GM23338 (cell line): ENCODE measurements at regions not wholly inside any gene's neighbourhood (a gene's known extent, or its start where the extent isn't known, plus 50 kb on each side); places are given as distances from the start of the nearest gene placed in this dataset.
A peak's percentile ranks its signal among the peaks of the same experiment; 100 is the strongest.

Experiments
- ATAC-seq: fragments of 200-7000 bp; cut with Tn5 transposase; 3 replicates; pipeline ENCODE4 v1.9.1; 2020
- DNase-seq: peaks from one replicate; pipeline ENCODE4 v3.0.0-alpha.2; 2015; ENCODE audit warnings: low spot score
- H2AFZ ChIP-seq: fragments of 200-600 bp; sonication (generic); 2 replicates; pipeline ENCODE4 v1.8.0; 2016; ENCODE audit warnings: antibody characterized with exemption, mild to moderate bottlenecking, moderate library complexity
- H3F3A ChIP-seq: fragments of 200-600 bp; sonication (generic); replicated peaks from 2 replicates; pipeline ENCODE4 v1.8.0; 2017; ENCODE audit warnings: antibody characterized with exemption, mixed run types, low read depth
- H3K27ac ChIP-seq: fragments of 200-600 bp; sonication (generic); 2 replicates; pipeline ENCODE4 v1.6.1; 2016; ENCODE audit warnings: low read depth
- H3K27me3 ChIP-seq: fragments of 200-600 bp; sonication (generic); 2 replicates; pipeline ENCODE4 v1.8.0; 2016; ENCODE audit warnings: mild to moderate bottlenecking, mixed run types, moderate library complexity; ENCODE audit not compliant: insufficient read depth
- H3K36me3 ChIP-seq: fragments of 200-600 bp; sonication (generic); 2 replicates; pipeline ENCODE4 v1.8.0; 2016; ENCODE audit warnings: mild to moderate bottlenecking; ENCODE audit not compliant: insufficient read depth
- H3K4me1 ChIP-seq: fragments of 200-600 bp; sonication (generic); 2 replicates; pipeline ENCODE4 v1.8.0; 2016; ENCODE audit warnings: mild to moderate bottlenecking, moderate library complexity; ENCODE audit not compliant: insufficient read depth
- H3K4me2 ChIP-seq: fragments of 200-600 bp; sonication (generic); 2 replicates; pipeline ENCODE4 v1.7.1; 2017; ENCODE audit warnings: mixed run types
- H3K4me3 ChIP-seq: fragments of 200-600 bp; sonication (generic); 2 replicates; pipeline ENCODE4 v1.6.1; 2016; ENCODE audit warnings: mixed run types
- H3K79me2 ChIP-seq: fragments of 200-600 bp; sonication (generic); replicated peaks from 2 replicates; pipeline ENCODE4 v1.8.0; 2017; ENCODE audit warnings: mild to moderate bottlenecking; ENCODE audit not compliant: insufficient read depth
- H3K9me2 ChIP-seq: fragments of 200-600 bp; sonication (generic); 2 replicates; pipeline ENCODE4 v1.8.0; 2017; ENCODE audit not compliant: insufficient read depth
- H4K20me1 ChIP-seq: fragments of 200-600 bp; sonication (generic); replicated peaks from 2 replicates; pipeline ENCODE4 v1.8.0; 2017; ENCODE audit warnings: mild to moderate bottlenecking; ENCODE audit not compliant: insufficient read depth
- H3K27ac Mint-ChIP-seq: 2 replicates; pipeline ENCODE4 v1.8.0; 2020; ENCODE audit warnings: inconsistent platforms, mild to moderate bottlenecking, moderate library complexity, mixed read lengths
- H3K27me3 Mint-ChIP-seq: 3 replicates; pipeline ENCODE4 v1.8.0; 2022; ENCODE audit warnings: low read depth, mild to moderate bottlenecking, moderate library complexity, mixed read lengths, inconsistent platforms; ENCODE audit not compliant: insufficient read depth, poor library complexity
- H3K36me3 Mint-ChIP-seq: 3 replicates; pipeline ENCODE4 v1.8.0; 2021; ENCODE audit warnings: low read depth, mild to moderate bottlenecking, inconsistent platforms, moderate library complexity, mixed read lengths
- H3K4me1 Mint-ChIP-seq: 3 replicates; pipeline ENCODE4 v1.8.0; 2020; ENCODE audit warnings: mild to moderate bottlenecking, inconsistent platforms, mixed read lengths
- H3K4me3 Mint-ChIP-seq: 3 replicates; pipeline ENCODE4 v1.8.0; 2021; ENCODE audit warnings: moderate library complexity, mild to moderate bottlenecking, inconsistent platforms, mixed read lengths
- H3K9me3 Mint-ChIP-seq: 3 replicates; pipeline ENCODE4 v1.8.0; 2020; ENCODE audit warnings: moderate library complexity, mild to moderate bottlenecking, inconsistent platforms, mixed read lengths
- CREB1 ChIP-seq: fragments of 250-450 bp; sonication (Bioruptor Pico); IDR thresholded peaks from 2 replicates; pipeline ENCODE4 v1.5.0; 2020; ENCODE audit warnings: low read depth, mild to moderate bottlenecking, moderate library complexity
- EZH2 ChIP-seq: fragments of 200-600 bp; sonication (generic); IDR thresholded peaks from one replicate; pipeline ENCODE4 v1.8.0; 2017; ENCODE audit warnings: antibody characterized with exemption, mild to moderate bottlenecking, low read depth; ENCODE audit not compliant: unreplicated experiment
- JUNB ChIP-seq: IDR thresholded peaks from one replicate; pipeline ENCODE4 v1.6.1; 2016; ENCODE audit warnings: antibody characterized with exemption; ENCODE audit not compliant: unreplicated experiment
- NANOG ChIP-seq: IDR thresholded peaks from 2 replicates; pipeline ENCODE4 v1.6.1; 2016; ENCODE audit warnings: antibody characterized with exemption, borderline replicate concordance
- POLR2AphosphoS5 ChIP-seq: IDR thresholded peaks from 2 replicates; pipeline ENCODE4 v1.6.1; 2016; ENCODE audit warnings: antibody characterized with exemption, low read depth
- STAT1 ChIP-seq: IDR thresholded peaks from one replicate; pipeline ENCODE4 v1.6.1; 2016; ENCODE audit warnings: antibody characterized with exemption; ENCODE audit not compliant: unreplicated experiment
- ZNF114 ChIP-seq: fragments of 250-450 bp; sonication (Bioruptor Pico); IDR thresholded peaks from 2 replicates; pipeline ENCODE4 v1.5.0; 2020; ENCODE audit warnings: mild to moderate bottlenecking, moderate library complexity
- ZNF331 ChIP-seq: fragments of 250-450 bp; sonication (Bioruptor Pico); IDR thresholded peaks from 2 replicates; pipeline ENCODE4 v1.5.0; 2020; ENCODE audit warnings: low read depth, mild to moderate bottlenecking, moderate library complexity
- TF ChIP-seq, protein P1 (sequence below), 2 experiments: fragments of 200-600 bp in 1 of 2; sonication (generic) in 1 of 2; conservative IDR thresholded peaks; 2 replicates each; pipeline versions ENCODE4 v1.5.1 to v1.6.1; 2016 to 2017; ENCODE audit warnings: antibody characterized with exemption in 2 of 2, low read depth in 2 of 2, mild to moderate bottlenecking in 2 of 2, moderate library complexity in 1 of 2
- TF ChIP-seq, protein P2 (sequence below): IDR thresholded peaks from 2 replicates; pipeline ENCODE4 v1.6.1; 2016; ENCODE audit warnings: antibody characterized with exemption
- TF ChIP-seq, protein P3 (sequence below): fragments of 250-450 bp; sonication (Bioruptor Pico); IDR thresholded peaks from 2 replicates; pipeline ENCODE4 v1.5.0; 2020; ENCODE audit warnings: mild to moderate bottlenecking, moderate library complexity
- TF ChIP-seq, protein P4 (sequence below): IDR thresholded peaks from one replicate; pipeline ENCODE4 v1.6.1; 2018; ENCODE audit warnings: antibody characterized with exemption; ENCODE audit not compliant: unreplicated experiment

DNA sequence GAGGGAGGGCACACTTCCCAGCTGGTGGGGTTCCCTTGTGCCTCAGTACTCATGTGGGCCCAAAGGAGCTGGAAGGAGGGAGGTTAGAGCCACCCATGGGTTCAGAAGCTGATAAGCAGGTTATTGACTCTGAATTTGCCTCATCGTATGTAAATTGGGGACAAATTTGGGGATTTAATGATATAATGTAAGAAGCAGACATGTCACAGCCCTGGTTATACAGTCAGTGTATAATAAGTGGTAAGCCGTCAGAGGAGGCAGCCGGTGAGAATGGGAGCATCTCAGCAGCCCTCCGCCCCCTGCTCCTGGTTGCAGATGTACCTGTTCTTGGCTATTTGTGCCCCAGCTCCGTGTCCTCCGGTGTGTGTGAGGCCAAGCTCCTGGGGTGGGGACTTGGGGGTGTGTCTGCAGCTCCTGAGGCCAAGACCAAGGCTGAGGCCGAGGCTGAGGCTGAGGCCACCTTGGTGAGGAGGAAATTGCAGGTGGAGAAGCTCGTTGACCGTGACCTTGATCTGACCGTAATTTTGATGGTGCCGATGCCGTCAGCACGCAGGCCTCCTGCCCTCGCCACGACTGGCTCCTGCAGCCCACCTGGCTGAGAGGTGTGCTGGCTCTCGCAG, 288.1 kb downstream of the SEC14L1 start:
- no peak for ATAC-seq
- TF ChIP-seq, protein P1, sequence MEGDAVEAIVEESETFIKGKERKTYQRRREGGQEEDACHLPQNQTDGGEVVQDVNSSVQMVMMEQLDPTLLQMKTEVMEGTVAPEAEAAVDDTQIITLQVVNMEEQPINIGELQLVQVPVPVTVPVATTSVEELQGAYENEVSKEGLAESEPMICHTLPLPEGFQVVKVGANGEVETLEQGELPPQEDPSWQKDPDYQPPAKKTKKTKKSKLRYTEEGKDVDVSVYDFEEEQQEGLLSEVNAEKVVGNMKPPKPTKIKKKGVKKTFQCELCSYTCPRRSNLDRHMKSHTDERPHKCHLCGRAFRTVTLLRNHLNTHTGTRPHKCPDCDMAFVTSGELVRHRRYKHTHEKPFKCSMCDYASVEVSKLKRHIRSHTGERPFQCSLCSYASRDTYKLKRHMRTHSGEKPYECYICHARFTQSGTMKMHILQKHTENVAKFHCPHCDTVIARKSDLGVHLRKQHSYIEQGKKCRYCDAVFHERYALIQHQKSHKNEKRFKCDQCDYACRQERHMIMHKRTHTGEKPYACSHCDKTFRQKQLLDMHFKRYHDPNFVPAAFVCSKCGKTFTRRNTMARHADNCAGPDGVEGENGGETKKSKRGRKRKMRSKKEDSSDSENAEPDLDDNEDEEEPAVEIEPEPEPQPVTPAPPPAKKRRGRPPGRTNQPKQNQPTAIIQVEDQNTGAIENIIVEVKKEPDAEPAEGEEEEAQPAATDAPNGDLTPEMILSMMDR (conservative IDR thresholded peaks at IDR 0.05; ENCODE audit: low read depth in 2 of 2) = no peak
- TF ChIP-seq JUNB (no peak), EZH2 (no peak), ZNF114 (no peak), ZNF331 (CRISPR knock-in tag) (no peak), CREB1 (CRISPR knock-in tag) (no peak), NANOG (no peak), POLR2AphosphoS5 (no peak), STAT1 (no peak)
- TF ChIP-seq, protein P2, sequence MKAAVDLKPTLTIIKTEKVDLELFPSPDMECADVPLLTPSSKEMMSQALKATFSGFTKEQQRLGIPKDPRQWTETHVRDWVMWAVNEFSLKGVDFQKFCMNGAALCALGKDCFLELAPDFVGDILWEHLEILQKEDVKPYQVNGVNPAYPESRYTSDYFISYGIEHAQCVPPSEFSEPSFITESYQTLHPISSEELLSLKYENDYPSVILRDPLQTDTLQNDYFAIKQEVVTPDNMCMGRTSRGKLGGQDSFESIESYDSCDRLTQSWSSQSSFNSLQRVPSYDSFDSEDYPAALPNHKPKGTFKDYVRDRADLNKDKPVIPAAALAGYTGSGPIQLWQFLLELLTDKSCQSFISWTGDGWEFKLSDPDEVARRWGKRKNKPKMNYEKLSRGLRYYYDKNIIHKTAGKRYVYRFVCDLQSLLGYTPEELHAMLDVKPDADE = no peak
- TF ChIP-seq, protein P3, sequence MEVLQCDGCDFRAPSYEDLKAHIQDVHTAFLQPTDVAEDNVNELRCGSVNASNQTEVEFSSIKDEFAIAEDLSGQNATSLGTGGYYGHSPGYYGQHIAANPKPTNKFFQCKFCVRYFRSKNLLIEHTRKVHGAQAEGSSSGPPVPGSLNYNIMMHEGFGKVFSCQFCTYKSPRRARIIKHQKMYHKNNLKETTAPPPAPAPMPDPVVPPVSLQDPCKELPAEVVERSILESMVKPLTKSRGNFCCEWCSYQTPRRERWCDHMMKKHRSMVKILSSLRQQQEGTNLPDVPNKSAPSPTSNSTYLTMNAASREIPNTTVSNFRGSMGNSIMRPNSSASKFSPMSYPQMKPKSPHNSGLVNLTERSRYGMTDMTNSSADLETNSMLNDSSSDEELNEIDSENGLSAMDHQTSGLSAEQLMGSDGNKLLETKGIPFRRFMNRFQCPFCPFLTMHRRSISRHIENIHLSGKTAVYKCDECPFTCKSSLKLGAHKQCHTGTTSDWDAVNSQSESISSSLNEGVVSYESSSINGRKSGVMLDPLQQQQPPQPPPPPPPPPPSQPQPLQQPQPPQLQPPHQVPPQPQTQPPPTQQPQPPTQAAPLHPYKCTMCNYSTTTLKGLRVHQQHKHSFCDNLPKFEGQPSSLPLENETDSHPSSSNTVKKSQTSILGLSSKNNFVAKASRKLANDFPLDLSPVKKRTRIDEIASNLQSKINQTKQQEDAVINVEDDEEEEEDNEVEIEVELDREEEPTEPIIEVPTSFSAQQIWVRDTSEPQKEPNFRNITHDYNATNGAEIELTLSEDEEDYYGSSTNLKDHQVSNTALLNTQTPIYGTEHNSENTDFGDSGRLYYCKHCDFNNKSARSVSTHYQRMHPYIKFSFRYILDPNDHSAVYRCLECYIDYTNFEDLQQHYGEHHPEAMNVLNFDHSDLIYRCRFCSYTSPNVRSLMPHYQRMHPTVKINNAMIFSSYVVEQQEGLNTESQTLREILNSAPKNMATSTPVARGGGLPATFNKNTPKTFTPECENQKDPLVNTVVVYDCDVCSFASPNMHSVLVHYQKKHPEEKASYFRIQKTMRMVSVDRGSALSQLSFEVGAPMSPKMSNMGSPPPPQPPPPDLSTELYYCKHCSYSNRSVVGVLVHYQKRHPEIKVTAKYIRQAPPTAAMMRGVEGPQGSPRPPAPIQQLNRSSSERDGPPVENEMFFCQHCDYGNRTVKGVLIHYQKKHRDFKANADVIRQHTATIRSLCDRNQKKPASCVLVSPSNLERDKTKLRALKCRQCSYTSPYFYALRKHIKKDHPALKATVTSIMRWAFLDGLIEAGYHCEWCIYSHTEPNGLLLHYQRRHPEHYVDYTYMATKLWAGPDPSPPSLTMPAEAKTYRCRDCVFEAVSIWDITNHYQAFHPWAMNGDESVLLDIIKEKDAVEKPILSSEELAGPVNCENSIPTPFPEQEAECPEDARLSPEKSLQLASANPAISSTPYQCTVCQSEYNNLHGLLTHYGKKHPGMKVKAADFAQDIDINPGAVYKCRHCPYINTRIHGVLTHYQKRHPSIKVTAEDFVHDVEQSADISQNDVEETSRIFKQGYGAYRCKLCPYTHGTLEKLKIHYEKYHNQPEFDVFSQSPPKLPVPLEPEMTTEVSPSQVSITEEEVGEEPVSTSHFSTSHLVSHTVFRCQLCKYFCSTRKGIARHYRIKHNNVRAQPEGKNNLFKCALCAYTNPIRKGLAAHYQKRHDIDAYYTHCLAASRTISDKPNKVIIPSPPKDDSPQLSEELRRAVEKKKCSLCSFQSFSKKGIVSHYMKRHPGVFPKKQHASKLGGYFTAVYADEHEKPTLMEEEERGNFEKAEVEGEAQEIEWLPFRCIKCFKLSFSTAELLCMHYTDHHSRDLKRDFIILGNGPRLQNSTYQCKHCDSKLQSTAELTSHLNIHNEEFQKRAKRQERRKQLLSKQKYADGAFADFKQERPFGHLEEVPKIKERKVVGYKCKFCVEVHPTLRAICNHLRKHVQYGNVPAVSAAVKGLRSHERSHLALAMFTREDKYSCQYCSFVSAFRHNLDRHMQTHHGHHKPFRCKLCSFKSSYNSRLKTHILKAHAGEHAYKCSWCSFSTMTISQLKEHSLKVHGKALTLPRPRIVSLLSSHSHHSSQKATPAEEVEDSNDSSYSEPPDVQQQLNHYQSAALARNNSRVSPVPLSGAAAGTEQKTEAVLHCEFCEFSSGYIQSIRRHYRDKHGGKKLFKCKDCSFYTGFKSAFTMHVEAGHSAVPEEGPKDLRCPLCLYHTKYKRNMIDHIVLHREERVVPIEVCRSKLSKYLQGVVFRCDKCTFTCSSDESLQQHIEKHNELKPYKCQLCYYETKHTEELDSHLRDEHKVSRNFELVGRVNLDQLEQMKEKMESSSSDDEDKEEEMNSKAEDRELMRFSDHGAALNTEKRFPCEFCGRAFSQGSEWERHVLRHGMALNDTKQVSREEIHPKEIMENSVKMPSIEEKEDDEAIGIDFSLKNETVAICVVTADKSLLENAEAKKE (CRISPR knock-in tag) = no peak
- TF ChIP-seq, protein P4, sequence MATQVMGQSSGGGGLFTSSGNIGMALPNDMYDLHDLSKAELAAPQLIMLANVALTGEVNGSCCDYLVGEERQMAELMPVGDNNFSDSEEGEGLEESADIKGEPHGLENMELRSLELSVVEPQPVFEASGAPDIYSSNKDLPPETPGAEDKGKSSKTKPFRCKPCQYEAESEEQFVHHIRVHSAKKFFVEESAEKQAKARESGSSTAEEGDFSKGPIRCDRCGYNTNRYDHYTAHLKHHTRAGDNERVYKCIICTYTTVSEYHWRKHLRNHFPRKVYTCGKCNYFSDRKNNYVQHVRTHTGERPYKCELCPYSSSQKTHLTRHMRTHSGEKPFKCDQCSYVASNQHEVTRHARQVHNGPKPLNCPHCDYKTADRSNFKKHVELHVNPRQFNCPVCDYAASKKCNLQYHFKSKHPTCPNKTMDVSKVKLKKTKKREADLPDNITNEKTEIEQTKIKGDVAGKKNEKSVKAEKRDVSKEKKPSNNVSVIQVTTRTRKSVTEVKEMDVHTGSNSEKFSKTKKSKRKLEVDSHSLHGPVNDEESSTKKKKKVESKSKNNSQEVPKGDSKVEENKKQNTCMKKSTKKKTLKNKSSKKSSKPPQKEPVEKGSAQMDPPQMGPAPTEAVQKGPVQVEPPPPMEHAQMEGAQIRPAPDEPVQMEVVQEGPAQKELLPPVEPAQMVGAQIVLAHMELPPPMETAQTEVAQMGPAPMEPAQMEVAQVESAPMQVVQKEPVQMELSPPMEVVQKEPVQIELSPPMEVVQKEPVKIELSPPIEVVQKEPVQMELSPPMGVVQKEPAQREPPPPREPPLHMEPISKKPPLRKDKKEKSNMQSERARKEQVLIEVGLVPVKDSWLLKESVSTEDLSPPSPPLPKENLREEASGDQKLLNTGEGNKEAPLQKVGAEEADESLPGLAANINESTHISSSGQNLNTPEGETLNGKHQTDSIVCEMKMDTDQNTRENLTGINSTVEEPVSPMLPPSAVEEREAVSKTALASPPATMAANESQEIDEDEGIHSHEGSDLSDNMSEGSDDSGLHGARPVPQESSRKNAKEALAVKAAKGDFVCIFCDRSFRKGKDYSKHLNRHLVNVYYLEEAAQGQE = no peak
- Histone ChIP-seq H3K27me3 (no peaks in the 10 kb centered on the region), H2AFZ (no peak overlapping the region), H3K4me1 (peaks cover 34% of the 10 kb centered on the region), H3K4me3 (no peak overlapping the region), H3K4me2 (no peak overlapping the region), H3K79me2 (peaks cover 61% of the 10 kb centered on the region), H3K36me3 (no peaks in the 10 kb centered on the region), H3K27ac (no peak overlapping the region), H4K20me1 (peaks cover 5% of the 10 kb centered on the region), H3F3A (0 out of 2 replicates have a peak, but pooled peaks cover 5% of the 10 kb centered on the region), H3K9me2 (no peaks in the 10 kb centered on the region)
- peaks cover 70% of the 10 kb centered on the region for H3K4me1 Mint-ChIP-seq
- H3K4me3 Mint-ChIP-seq = no peak overlapping the region
- H3K36me3 Mint-ChIP-seq = no peaks in the 10 kb centered on the region
- peak overlapping the region; percentile 9 for H3K27ac Mint-ChIP-seq
- H3K27me3 Mint-ChIP-seq = peaks cover 14% of the 10 kb centered on the region
- no peak for DNase-seq
- H3K9me3 Mint-ChIP-seq = no peaks in the 10 kb centered on the region
